Skin epidermis (tissue), 12 donors: ENCODE measurements at regions not wholly inside any gene's neighbourhood (a gene's known extent, or its start where the extent isn't known, plus 50 kb on each side); places are given as distances from the start of the nearest gene placed in this dataset.
"Not testable (repeated sequence)": the region's sequence is repeated elsewhere in the genome, so short reads cannot be mapped to it uniquely, and the experiment has no call there.

Experiments used
- H3K27ac ChIP-seq, 21 experiments: fragments of 200-600 bp; sonication (generic) in 11 of 21; one replicate each; pipeline ENCODE4 v1.5.0; 2020; ENCODE audit warnings: mild to moderate bottlenecking in 3 of 21, inconsistent platforms in 2 of 21, moderate library complexity in 2 of 21
- H3K4me3 ChIP-seq, 7 experiments: fragments of 200-600 bp; sonication (generic) in 2 of 7; one replicate each; pipeline ENCODE4 v1.5.0; 2020; ENCODE audit warnings: inconsistent platforms in 2 of 7, mild to moderate bottlenecking in 2 of 7, moderate library complexity in 1 of 7

DNA sequence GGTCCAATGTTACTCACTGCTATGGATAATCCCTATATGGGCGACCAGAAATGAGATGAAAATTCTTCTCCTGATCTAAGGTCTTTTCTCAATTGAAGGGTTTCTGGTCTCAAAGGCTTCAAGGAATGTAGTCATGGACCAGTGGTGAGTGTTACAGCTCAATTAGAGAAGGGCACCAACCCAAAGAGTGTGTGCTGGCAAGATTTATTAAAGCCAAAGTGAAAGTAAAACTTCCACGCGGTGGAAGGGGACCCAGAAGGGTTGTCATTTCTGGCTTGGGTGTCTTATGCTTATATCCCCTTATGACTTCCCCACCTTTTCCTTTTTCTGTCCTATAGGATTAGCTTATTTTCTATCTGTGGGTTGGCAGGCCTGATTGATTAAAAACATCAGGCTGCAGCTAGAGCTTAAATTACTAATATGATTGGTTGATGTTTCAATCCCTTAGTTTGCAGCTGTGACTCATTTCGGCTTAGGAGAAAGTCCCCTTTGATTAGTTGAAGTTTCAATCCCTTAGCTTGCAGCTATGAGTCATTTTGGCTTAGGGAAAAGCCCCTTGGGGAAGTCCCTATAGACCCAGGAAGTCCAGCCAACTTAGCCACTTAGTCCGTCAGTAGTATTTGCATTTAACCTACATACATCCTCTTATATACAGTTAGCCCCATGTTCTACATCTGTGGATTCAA is 179.5 kb upstream of the NLGN4Y start:
- peak overlapping the region in 2 of 21 experiments; percentile 9 to 14 for H3K27ac ChIP-seq
- no peak overlapping the region for H3K4me3 ChIP-seq

DNA sequence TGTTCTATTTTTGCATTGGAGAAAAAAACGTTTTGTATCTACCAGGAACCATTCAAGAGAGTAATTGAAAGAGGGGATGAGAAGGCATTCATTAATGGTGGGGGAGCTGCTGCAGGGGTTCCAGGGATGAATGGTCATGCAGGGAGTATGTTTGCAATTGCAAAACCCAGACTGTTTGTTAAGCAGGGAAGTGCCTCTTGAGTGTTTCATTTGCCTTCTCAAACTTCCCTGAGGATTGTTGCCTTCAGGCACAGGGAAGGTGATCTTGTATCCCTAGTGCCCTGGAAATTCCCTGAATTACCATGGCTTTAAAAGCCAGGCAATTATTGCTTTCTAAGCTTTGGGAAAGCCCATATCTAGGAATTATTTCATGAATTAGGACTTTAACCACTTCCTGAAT is 172.7 kb upstream of the NLGN4Y start:
- Histone ChIP-seq H3K4me3 (no peak overlapping the region), H3K27ac (no peak overlapping the region)

DNA sequence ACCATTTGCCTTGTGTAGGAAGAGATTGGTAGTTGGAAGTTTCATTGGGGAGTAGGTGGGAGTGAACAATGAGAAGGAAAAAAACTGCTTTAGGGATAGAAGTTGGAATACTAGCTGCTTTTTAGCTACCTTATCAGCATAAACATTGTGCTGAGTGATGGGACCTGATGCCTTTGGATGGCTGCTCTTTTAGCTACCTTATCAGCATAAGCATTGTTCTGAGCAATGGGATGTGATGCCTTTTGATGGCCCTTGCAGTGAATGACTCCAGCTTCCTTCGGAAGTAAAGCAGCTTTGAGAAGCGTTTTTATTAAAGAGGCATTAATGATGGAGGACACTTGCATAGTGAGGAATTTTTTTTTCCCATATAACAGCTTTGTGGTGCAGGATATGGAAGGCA is 168.2 kb upstream of the NLGN4Y start:
- no peak overlapping the region for H3K27ac ChIP-seq
- H3K4me3 ChIP-seq = no peak overlapping the region

DNA sequence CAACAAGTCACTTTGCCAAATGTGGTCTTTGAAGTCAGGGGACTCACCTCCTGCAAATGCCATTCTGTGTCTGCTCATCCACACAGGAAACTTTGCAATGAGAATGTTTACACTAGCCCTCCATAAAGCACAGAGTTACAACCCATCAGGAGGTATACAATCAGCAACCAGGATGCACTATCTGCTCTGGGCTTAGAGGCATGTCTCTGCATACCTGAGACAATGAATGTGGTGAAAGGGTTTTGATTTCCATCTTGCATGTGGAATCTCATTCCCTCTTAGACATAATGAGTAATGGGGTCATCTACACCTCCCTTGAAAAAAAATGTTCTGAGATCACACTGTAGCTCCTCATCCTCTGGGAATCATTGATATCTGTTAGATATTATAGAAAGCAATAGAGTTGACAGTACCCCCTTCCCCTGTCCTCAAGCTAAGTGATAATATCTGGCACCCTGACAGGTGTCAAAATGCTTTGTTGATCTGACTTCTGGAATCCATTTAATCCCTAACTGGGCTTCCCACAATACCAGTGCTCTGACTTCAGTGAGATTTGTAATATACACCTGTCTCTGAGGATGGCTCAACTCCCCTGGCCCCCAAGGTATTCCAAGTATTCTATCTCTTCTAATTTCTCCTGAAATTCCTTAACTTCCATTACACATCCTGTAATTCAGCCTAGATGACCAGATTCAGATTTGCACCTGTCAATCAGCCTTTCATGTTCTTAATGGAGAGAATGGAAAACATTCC is 163.4 kb upstream of the NLGN4Y start:
- Histone ChIP-seq H3K27ac (no peak overlapping the region), H3K4me3 (no peak overlapping the region)

DNA sequence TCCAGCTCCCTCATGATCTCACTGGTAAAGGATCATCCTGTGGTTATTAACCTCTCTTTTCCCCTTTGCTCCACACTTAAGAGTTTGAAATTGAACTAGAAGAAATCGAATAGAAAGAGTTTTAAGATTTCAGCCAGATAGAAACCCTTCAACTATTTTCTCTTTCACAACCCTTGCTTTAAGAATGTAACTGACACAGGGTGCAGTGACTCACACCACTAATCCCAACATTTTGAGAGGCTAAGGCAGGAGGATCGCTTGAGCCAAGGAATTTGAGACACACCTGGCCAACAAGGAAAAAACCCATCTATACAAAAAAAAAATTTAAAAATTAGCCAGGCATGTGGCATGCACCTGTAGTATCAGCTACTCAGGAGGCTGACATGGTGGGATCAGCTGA is 150.7 kb upstream of the NLGN4Y start:
- Histone ChIP-seq H3K27ac (no peak overlapping the region), H3K4me3 (no peak overlapping the region)

DNA sequence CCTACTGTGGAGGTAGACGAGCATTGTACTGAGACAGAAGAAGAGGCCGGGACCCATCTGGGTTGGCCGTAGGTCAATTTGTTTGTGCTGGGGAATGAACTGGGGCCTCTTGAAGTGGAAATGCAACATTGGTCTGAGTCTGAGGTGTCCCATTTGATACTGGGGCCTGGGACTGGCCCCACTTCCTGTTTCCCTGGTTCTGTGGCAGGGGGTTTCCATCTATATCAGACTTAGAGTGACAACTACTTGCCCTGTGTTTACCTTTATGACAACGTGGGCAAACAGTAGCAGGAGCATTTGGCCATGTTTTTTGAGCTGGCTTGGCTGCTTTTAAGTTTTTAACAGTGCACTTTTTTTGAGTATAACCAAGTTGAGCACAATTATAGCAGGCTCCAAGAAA is 146.1 kb upstream of the NLGN4Y start:
- no peak overlapping the region for H3K27ac ChIP-seq
- no peak overlapping the region for H3K4me3 ChIP-seq

DNA sequence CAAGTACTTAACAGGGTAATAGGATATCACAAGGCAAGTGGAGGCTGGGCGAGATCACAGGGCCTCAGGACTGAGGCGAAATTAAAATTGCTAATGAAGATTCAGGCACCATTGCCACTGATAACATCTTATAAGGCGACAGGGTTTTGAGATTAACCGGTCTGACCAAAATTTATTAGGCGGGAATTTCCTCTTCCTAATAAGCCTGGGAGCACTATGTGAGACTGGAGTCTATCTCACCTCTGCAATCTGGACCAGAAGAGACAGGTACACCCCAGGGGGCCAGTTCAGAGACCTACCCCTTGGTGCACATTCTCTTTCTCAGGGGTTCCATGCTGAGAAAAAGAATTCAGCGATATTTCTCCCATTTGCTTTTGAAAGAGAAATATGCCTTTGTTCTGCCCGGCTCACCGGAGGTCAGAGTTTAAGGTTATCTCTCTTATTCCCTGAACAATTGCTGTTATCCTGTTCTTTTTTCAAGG is 113.7 kb upstream of the NLGN4Y start:
- H3K27ac ChIP-seq, H3K4me3 ChIP-seq: not testable (repeated sequence)

DNA sequence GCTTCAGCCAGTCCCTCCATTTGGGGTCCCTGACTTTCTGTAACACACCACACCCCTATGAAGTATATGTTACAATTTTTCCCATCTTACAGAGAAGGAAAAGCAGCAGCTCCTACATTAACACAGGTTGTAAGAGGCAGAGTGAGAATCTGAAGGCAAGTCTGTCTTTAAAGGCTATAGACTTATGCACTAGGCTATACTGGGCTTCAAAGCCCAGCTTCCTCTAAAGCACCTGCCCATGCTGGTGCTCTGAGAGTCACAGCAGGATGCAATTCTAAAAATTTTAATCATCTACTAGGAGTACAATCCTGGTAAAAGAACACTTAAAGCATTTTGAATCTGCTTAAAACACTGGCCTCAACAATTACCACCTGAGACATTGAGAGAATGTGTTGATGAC is 113.0 kb upstream of the NLGN4Y start:
- no peak overlapping the region for H3K4me3 ChIP-seq
- no peak overlapping the region for H3K27ac ChIP-seq

DNA sequence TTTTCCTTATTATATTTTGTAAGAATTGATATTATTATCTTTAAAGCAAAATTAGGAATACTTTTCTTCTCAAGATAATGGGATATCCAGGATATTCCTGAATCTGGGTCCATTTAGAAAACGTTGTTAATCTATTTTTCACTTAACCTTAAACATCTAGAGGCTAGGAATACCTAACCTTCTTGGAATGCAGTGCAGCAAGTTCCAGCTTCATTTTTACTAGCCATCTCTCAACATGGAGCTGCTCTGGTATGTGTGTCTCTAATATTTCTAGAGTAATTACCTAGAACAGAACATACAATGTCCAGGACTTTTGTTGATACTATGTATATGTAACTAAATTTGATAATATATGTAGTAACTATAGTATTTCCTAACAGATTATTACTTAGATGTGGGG is 87.8 kb upstream of the NLGN4Y start:
- no peak overlapping the region for H3K27ac ChIP-seq
- no peak overlapping the region for H3K4me3 ChIP-seq

DNA sequence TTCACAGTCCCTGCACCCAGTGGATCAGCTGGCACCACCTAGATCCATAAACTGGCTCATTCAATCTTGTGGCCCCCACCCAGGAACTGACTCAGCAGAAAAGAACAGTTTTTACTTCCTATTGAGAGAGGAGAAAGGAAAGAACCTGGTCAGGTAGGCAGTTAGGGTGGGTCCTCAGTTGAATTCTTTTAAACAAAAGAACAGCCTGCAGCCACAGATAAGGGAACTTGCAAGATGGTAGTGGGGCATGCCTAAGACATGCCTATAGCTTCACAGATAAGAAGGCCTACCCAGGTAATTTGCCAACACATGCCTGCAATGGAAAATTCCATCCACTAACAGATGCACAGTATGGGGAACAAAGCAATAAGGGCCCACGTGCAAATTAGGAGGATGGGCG is 86.7 kb upstream of the NLGN4Y start:
- Histone ChIP-seq H3K27ac (no peak overlapping the region), H3K4me3 (no peak overlapping the region)

DNA sequence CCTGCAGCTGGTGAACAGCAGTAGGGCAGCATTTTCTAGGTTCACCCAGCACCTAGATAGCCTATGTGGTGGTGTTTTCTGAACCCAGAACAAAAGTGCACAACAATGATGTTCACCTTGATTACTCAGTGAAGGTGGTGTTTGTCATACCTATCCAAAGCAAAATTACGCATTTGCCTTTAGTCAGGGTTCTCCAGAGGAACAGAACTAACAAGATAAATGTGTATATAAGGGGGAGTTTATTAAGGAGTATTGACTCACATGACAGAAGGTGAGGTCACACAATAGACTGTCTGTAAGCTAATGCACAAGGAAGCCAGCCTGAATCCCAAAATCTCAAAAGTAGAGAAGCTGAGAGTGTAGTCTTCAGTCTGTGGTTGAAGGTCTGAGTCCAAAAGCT is 85.9 kb upstream of the NLGN4Y start:
- no peak overlapping the region for H3K27ac ChIP-seq
- no peak overlapping the region for H3K4me3 ChIP-seq

DNA sequence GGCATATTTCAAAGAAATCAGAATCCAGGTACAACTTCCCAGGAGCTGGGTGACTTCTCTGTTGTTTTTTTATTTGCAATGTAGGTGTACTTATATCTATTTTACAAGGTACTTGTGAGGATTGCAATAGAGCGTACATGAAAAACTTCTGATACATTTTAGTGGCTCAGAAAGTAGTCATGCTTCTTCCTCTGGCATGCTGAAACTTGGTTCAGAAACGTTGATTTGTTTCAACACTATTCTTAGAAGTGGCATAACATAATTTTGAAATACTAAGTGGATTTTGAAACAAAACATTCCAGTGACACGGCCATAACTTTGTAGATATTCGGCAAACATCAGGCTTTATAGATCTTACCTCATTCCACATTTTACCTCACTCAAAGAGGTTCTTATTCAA is 79.8 kb upstream of the NLGN4Y start:
- no peak overlapping the region for H3K27ac ChIP-seq

DNA sequence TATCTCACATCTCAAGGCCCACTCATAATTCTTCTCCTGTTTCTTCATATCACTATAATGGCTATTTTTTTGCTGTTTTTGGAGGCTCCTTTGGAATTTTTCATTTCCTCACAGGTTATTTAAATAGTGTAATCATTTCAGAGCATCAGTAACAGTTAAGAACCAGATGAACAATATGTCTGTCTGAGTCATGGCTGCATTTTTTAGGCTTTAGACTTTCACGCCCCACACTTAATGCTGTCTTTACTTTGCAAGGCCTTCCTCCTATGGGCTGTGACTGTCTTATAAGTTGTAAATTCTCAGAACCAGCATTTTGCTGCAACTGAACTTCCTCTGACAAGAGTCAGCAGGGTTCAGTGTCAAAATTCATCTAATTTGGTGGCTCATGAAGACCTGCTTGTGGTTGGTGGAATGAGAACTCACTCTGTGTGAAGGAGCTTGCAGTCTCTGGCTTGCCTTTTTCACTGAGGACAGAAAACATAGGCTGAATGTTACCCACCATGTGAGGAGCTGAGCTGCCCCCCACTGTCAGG is 56.1 kb upstream of the NLGN4Y start:
- no peak overlapping the region for H3K4me3 ChIP-seq

More for the DNA sequence above, 79.8 kb upstream of the NLGN4Y start:
- no peak overlapping the region for H3K4me3 ChIP-seq

DNA sequence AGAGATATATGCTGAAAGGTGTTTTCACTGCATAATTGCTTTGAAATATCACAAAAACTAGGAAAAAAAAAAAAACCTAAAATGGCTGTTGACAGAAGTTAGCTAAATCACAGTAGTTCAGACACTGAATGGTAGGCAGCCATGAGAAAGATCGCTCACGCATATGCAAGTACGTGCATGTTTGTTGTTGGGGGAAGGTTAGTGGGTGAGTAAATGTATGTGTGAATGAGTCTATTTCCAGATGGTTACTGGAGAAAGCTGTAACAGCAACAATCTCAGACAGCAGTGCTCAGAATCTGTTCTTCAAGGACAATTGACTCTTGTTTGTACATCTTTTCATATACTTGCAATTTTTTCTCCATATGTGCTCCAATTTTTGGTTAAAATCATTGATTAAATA is 51.9 kb upstream of the NLGN4Y start:
- Histone ChIP-seq H3K27ac (no peak overlapping the region), H3K4me3 (no peak overlapping the region)

More for the DNA sequence above, 56.1 kb upstream of the NLGN4Y start:
- H3K27ac ChIP-seq = no peak overlapping the region

DNA sequence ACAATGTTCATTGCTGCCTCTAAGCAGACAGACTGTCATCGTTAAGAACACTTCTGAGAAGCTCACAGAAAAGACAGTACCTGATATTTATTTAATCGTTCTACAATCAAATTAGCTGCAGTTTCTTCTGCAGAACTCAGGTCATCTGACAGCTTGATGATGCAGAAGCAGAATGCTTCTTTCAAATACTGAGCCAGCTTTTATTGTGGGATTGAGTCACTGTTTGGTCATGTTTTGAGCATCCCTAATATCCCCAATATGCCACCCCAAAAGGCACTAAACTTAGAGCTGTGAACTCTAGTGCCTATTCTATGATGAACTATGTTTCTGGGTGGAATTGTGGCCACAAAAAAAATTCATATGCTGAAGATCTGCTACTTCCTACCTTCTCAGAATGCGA is 51.0 kb upstream of the NLGN4Y start:
- H3K27ac ChIP-seq = no peak overlapping the region

More for the DNA sequence above, 51.0 kb upstream of the NLGN4Y start:
- H3K4me3 ChIP-seq = no peak overlapping the region
